ENCODE measurements at regions not wholly inside any gene's neighbourhood (a gene's known extent, or its start where the extent isn't known, plus 50 kb on each side); places are given as distances from the start of the nearest gene placed in this dataset.
"Not testable (repeated sequence)": the region's sequence is repeated elsewhere in the genome, so short reads cannot be mapped to it uniquely, and the experiment has no call there.

- no peak for DNase-seq (ENCODE audit: low read depth, low spot score)
- H3K27ac ChIP-seq: no peak overlapping the region
These were observed 345.5 kb upstream of the FSTL5 start for GRCh38 chr4:162509333-162509732.

- H3K27ac ChIP-seq: no peak overlapping the region
- DNase-seq (ENCODE audit: low read depth, low spot score): no peak
These were observed 342.5 kb upstream of the FSTL5 start for GRCh38 chr4:162506253-162506652.

GRCh38 chr4:162503868-162504267 lies 340.1 kb upstream of the FSTL5 start:
- H3K27ac ChIP-seq: no peak overlapping the region
- DNase-seq (ENCODE audit: low read depth, low spot score): no peak

DNA sequence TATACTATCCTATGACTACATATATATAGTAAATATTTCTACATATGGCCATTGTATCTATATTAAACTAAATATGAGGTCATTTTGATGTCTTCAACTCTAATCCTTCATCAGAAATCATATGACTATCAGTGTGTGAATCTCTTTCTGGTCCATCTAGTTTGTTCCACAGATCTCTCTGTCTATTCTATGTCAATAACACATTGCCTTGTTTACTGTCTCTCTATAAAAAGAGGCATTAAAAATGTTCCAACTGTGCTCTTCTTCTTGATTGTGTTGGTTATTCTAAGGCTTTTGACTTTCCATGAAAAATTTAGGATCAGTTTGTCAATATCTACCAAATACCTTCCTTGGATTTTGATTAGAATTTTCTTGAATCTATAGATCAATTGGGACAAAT lies 338.3 kb upstream of the FSTL5 start:
- no peak overlapping the region for H3K27ac ChIP-seq
- DNase-seq (ENCODE audit: low read depth, low spot score): no peak

GRCh38 chr4:162499478-162499877 lies 335.7 kb upstream of the FSTL5 start:
- H3K27ac ChIP-seq: no peak overlapping the region
- DNase-seq (ENCODE audit: low read depth, low spot score): no peak

DNA sequence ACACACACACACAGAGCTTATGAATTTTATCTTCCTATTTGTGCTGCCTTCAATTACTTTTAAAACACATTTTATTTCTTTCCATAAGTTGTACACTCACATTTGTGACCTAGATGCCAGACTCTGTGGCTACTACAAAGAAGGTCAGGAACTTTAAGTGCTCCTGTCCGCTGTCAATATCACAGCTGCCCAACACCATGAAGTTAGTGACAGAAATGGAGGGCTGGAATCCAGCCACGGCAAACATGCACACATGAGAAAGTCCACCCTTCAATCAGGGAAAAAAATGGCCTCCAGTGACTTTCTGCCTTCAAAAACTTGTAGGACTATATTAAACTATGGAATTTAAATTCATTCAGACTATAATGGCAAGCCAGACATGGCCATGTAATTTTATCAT lies 334.4 kb upstream of the FSTL5 start:
- H3K27ac ChIP-seq: no peak overlapping the region
- DNase-seq (ENCODE audit: low read depth, low spot score): no peak

DNA sequence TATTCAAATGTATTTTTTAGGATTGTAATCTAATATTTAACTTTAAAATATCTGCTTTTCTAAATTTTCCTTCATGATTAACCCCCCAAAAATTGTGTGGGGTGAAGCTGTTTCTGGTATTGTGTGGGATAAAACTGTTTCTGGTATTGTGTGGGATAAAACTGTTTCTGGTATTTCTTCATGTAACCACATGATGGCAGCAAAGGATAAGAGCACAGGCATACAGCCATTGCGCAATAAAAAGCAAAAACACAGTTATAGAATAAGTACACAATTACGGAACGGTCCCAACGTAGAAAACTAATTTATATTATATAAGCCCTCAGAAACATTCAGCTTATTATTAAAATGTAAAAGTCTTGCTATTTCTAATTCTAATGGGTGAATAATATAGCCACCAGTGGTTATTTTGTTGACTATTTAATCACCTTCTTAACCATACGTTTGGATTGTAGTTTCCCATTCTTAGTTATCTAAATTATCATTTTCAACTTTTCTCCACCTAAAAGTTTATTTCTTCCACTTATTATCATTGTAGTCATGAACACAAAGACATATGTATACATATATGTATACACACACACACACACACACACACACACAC lies 333.9 kb upstream of the FSTL5 start:
- DNase-seq (ENCODE audit: low read depth, low spot score): no peak

GRCh38 chr4:162494935-162495334 lies 331.1 kb upstream of the FSTL5 start:
- DNase-seq (ENCODE audit: low read depth, low spot score): no peak
- H3K27ac ChIP-seq: no peak overlapping the region

More for the DNA sequence above, 333.9 kb upstream of the FSTL5 start:
- no peak overlapping the region for H3K27ac ChIP-seq

- H3K27ac ChIP-seq: no peak overlapping the region
These were observed 321.7 kb upstream of the FSTL5 start for GRCh38 chr4:162485486-162485885.

DNA sequence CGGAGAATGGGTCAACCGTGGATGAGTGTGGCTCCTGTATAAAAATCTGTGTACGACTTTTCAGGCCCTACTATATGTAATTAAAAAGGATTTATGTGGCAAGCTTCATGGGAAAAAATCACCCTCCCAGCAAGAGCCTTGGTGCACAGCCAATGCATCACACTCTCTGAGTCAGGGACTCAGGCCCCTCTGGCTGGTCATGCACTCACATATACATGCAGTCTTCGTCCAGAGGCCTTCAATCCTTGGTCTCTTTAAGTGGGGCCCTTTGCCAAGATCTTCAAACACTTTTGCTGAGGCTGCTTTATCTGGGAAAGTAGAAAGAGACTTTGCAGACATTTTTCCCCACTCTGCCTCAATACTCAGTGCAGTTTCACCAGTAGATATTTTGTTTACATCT lies 311.4 kb upstream of the FSTL5 start:
- H3K27ac ChIP-seq: no peak overlapping the region
- DNase-seq (ENCODE audit: low read depth, low spot score): no peak

More at GRCh38 chr4:162485486-162485885, 321.7 kb upstream of the FSTL5 start:
- no peak for DNase-seq (ENCODE audit: low read depth, low spot score)

DNA sequence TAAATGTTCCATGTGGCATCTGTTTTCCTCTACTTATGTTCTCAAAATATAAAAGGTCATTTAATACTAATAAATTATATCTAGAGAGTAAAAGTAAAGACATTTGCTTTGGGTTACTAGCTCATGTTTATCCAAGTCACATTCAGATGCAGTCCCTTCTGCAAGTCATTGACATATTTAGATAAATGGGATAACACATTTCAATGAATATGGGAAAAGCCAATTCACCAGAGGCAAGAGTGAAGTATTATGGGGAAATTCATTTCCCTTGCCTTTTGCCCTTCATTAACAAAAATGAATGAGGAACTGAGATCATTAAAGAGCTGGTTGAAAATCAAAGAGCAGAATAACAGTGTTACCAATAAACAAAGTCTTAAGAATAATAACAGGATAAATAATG lies 306.2 kb upstream of the FSTL5 start:
- no peak overlapping the region for H3K27ac ChIP-seq
- DNase-seq (ENCODE audit: low read depth, low spot score): no peak

GRCh38 chr4:162465356-162465755 lies 301.6 kb upstream of the FSTL5 start:
- DNase-seq (ENCODE audit: low read depth, low spot score); H3K27ac ChIP-seq: not testable (repeated sequence)

DNA sequence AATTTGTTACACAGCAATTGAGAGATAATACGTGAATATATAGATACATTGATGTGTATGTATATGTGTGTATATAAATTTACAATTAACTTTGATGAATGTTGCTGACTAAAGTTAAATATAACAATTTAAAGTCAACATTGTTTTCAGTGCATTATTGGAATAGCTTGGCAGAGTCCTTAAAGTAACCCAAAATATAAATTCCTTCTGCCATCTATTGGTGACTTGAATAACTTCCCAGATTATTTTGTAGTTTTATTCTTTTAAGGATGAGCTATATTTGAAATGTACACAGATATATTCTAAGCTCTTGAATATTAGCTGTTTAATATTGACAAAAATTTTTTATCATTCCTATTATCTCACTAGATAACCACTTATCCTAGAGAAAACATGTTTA lies 298.2 kb upstream of the FSTL5 start:
- DNase-seq (ENCODE audit: low read depth, low spot score): no peak
- H3K27ac ChIP-seq: no peak overlapping the region

DNA sequence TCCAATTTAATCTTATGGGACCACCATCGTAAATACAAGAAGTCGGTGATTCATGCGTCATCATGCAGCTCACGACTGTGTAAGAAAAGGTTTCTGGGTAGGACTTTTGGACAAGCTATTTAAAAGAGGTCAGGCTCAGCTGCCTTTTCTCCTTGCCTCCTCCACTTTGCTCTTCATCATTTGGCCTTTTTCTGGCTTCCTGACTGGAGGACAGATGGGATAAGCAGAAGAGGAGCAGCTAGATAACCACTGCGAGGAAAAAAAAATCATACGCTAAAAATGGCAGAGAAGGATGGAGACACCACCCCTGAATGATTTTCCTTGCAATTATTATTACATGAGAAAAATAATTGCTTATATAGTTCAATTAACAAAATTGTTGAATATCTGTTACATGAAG lies 294.3 kb upstream of the FSTL5 start:
- DNase-seq (ENCODE audit: low read depth, low spot score): no peak
- no peak overlapping the region for H3K27ac ChIP-seq

DNA sequence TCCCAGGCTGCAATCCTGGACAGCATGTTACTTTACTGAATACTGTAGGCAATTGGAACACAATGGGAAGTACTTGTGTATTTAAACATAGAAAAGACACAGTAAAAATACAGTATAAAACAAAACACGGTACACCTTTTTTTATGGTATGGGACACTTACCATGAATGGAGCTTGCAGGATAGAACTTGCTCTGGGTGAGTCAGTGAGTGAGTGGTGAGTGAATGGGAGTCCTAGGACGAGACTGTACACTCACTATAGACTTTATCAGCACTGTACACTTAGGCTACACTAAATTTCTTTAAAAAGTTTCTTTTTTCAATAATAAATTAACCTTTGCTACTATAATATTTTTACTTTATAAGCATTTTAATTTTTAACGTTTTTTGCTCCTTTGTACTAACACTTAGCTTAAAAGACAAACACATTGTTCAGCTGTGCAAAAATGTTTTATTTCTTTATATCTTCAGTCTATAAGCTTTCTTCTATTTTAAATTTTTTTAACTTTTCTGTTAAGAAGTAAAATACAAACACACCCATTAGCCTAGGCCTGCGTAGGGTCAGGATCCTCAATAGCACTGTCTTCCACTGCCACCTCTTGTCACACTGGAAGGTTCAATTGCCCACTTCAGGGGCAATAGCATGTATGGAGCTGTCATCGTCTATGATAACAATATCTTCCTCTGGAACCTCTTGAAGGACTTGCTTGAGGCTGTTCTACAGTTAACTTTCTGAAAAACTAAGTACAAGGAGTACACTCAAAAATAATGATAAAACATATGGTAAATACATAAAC lies 293.5 kb upstream of the FSTL5 start:
- DNase-seq (ENCODE audit: low read depth, low spot score): peak; percentile 48
- peak overlapping the region; percentile 43 for H3K27ac ChIP-seq

GRCh38 chr4:162456106-162456505 lies 292.3 kb upstream of the FSTL5 start:
- peak; percentile 14 for DNase-seq (ENCODE audit: low read depth, low spot score)
- peak overlapping the region; percentile 43 for H3K27ac ChIP-seq

- H3K27ac ChIP-seq: no peak overlapping the region
- no peak for DNase-seq (ENCODE audit: low read depth, low spot score)
These were observed 286.8 kb upstream of the FSTL5 start for GRCh38 chr4:162450531-162451035.

- DNase-seq (ENCODE audit: low read depth, low spot score): no peak
- H3K27ac ChIP-seq: no peak overlapping the region
These were observed 279.7 kb upstream of the FSTL5 start for GRCh38 chr4:162443510-162443909.

GRCh38 chr4:162442128-162442527 lies 278.3 kb upstream of the FSTL5 start:
- no peak overlapping the region for H3K27ac ChIP-seq
- DNase-seq (ENCODE audit: low read depth, low spot score): no peak

GRCh38 chr4:162422312-162422711 lies 258.5 kb upstream of the FSTL5 start:
- no peak overlapping the region for H3K27ac ChIP-seq
- DNase-seq (ENCODE audit: low read depth, low spot score): no peak

GRCh38 chr4:162410854-162411253 lies 247.1 kb upstream of the FSTL5 start:
- DNase-seq (ENCODE audit: low read depth, low spot score): no peak
- H3K27ac ChIP-seq: no peak overlapping the region

DNA sequence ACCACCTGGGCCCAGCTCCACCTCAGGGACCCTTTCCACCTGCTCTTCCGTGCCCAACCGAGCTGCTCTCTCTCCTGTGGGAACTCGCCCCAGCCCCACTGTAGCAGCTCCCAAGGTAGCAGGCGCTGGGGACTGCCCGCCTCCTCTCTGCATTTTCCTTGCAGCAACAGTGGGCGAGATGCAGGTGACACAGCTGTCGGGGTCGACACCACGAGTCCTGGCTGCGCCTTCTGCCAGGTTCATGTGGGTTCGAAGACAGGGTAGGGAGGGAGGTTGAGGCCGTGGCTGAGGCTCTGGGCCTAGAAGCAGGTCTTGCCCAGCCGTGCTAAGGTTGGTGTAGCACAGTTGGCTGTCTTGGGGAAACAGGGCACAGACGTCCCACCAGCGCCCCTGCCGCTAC lies 245.2 kb upstream of the FSTL5 start:
- DNase-seq (ENCODE audit: low read depth, low spot score): no peak
- H3K27ac ChIP-seq: no peak overlapping the region
